ENCODE measurements at regions not wholly inside any gene's neighbourhood (a gene's known extent, or its start where the extent isn't known, plus 50 kb on each side); places are given as distances from the start of the nearest gene placed in this dataset.
"Not testable (repeated sequence)": the region's sequence is repeated elsewhere in the genome, so short reads cannot be mapped to it uniquely, and the experiment has no call there.

DNA sequence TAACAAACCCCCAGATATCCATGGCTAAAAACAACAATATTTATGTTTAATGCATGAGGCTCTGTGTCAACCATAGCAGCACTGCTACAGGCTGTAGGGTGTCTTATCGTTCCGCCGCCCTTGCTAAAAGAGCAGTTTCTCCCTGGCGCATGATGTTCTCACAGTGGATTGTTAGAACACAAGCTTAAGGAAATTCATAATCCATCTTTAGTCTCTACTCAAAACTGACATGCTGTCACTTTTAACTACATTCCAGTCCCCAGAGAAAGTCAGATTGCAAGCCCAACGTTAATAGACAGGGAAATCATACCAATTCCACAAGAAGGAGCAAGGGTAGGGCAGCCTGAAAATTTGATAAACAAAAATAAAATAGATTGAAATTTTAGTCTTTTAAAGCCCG, 1960.8 kb downstream of the PCDH7 start:
- no peak for DNase-seq

DNA sequence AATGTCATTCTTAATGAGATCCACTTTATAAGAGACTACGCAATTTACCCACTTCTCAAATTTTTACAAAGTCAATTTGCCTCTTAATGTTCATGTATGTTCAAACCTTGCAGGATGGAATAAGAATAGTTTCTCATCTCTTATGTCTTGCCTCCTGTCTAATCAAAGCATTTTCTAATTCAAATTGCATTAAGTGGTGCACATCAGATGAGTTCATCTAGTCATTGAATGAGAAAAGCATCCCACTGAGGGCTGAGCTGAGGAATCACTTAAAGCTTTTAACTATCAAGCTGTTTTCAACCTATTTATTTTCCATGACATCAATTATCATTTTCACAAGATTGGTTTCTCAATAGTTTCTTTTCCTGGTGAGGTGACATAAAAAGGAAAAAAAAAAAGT, 1964.0 kb downstream of the PCDH7 start:
- no peak for DNase-seq

DNA sequence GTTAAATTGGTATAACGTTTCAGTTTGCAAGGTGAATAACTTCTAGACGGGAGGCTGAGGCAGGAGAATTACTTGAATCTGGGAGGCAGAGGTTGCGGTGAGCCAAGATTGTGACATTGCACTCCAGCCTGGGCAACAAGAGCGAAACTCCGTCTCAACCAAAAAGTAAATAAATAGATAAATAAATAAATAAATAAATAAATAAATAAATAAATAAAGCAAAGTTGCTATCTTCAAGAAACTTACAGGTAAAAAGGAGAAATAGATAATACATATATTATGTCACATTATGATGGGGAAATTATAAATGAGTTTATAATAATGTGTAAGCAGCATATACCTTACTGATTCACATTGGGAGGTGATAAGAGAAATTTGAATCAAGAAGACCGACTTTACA, 1966.0 kb downstream of the PCDH7 start:
- DNase-seq: no peak

DNA sequence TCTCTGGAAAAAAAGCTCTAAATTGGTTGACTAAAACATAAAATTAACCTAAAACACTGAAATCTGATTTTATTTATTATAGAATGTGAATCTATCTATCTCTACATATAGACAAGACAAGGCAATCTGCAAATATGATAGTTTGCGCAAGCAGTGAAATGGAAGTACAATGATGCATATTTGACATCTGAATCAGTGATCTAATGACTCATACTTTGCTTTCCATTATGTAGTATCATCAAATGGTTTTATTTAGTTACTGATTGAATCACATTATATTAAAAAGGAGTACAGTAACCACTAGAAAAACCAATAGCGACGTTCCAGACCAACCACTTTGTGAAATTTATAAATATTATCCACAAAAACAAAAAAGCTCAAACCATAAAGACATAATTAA, 1969.3 kb downstream of the PCDH7 start:
- DNase-seq: no peak

DNA sequence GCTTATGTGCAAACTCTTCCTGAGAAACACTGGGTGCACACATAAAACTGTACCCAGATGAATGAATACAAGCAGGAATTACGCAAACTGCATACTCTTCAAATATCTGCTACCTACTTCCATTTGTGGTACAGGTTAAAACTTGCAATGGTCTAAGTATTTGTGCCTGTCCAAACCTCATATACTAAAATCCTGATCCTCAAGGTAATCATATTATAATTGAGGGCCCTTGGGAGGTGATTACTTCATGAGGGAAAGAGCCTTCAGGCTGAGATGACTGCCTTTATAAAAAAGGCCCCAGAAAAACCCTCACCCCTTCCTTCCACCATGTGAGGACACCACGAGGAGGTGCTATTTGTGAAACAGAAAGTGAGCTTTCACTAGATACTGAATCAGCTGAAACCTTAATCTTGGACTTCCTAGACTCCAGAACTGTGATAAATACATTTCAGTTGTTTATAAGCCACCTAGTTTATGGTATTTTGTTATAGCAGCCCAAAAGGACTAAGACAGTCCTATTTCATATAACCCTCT, 1977.2 kb downstream of the PCDH7 start:
- DNase-seq: no peak

DNA sequence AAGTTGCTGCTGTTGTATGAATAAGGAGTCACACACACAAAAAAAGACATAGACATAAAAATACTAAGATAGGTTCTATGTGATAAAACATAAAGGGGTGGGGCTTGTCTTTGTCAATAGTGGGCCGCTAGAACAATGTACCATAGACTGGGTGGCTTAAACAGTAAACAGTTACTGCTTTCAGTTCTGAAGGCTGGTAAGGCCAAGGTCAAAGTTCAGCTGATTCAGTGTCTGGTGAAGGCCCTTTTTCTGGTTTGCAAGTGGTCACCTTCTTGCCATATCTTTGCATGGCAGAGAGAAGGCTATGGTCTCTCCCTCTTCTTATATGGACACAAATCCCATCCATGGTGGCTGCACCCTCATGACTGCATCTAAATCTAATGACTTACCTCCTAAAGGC, 1980.7 kb downstream of the PCDH7 start:
- DNase-seq: no peak

DNA sequence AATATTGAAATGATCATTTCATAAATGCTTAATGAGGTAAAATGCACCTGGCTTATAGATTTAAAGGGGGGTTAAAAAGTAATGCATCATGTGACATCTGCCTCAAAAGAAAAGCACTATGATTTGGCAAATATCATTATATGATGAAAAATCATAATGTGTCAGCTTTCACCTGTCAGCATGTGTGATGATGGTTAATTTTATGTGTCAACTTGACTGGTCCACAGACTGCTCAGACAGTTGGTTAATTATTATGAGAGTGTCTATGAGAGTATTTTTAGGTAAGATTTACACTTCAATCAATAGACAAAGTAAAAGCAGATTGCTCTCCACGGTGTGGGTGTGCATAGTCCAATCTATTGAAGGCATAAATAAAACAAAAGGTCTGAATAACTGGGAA, 1986.7 kb downstream of the PCDH7 start:
- no peak for DNase-seq

DNA sequence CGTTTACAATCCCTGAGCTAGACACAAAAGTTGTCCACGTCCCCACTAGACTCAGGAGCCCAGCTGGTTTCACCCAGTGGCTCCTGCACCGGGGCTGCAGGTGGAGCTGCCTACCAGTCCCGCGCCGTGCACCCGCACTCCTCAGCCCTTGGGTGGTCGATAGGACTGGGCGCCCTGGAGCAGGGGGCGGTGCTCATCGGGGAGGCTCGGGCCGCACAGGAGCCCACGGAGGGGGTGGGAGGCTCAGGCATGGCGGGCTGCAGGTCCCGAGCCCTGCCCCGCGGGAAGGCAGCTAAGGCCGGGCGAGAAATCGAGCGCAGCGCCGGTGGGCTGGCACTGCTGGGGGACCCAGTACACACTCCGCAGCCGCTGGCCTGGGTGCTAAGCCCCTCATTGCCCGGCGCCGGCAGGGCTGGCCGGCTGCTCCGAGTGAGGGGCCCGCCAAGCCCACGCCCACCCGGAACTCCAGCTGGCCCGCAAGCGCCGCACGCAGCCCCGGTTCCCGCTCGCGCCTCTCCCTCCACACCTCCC, 1996.0 kb downstream of the PCDH7 start:
- not testable (repeated sequence) for DNase-seq

DNA sequence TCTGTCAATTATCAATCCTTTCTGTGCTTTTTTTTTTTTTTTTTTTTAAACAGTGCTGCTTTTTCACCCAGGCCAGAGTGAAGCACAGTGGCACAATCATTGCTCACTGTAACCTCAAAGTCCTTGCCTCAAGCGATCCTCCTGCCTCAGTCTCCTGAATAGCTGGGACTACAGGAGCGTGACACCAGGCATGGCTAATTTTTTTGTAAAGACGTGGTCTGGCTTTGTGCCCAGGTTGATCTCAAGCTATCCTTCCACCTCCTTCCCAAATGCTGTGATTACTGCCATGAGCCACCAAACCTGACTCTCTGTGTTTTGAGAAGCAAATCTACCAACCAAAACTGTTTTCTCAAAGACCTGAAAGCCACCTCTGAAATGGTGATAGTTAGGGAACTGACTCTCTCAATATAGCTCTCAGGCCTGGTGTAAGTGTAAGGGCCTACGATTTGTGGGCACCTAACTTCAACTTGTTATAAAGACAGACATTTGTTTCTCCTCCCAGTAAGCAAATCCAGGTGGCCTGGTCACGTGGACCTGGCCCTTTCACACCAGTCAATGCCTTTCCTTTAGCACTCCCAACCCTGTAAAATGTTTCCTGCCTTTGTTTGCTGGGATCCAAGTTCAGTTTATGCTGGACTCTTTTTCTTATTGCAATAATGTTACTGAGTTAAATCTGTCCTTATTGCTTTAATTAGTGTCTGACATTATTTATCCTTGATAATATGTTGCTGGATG, 2015.9 kb downstream of the PCDH7 start:
- DNase-seq: no peak

DNA sequence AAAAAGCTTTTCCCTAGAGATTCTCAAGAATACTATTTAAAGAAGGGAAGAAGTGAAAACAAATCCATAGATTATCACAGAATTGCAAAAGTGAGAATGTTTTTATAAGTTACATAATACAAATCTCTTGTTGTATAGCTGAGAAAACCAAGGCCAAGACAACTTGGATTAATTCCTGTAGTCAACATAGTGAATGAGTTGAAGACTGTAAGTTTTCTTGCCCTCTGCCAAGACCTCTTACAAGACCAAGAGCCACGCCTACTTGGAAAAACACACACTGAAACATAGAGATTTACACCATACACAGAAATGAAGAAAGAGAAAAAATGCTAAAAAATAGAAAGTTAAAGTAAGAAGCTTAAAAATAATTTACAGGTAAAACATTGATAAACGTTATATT, 2024.0 kb downstream of the PCDH7 start:
- DNase-seq: no peak

DNA sequence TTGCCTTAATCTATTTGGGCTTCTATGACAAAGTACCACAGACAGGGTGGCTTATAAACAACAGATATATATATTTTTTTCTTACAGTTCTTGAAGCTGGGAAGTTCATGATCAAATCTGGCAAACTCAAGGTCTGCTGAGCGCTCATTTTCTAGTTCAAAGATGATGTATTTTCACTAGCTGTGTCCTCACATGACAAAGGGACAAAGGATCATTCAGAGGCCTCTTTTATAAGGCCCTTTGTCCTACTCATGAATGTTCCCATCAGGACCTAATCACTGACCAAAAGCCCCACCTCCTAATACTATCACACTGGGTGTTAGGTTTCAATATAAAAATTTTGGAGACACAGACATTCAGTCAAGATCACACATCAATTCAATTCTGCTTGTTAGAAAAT, 2025.2 kb downstream of the PCDH7 start:
- no peak for DNase-seq

DNA sequence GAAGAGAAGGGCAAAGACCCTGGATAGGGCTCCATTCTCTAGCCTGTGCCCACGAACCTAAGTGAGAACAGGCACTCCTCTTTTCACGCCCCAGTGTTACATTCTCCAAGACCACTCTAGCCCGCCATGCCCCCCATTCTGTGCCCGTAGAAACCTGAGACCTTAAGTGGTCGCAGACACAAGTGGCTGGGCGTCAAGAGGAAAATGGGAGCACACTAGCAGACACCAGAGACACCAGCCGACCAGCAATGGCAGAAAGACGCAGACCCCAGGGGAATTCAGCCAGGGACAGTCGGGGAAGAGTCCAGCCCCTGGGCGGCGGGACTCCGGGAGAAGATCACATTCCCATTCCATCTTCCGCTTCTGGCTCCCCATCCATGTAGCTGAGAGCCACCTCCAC, 2027.9 kb downstream of the PCDH7 start:
- no peak for DNase-seq

DNA sequence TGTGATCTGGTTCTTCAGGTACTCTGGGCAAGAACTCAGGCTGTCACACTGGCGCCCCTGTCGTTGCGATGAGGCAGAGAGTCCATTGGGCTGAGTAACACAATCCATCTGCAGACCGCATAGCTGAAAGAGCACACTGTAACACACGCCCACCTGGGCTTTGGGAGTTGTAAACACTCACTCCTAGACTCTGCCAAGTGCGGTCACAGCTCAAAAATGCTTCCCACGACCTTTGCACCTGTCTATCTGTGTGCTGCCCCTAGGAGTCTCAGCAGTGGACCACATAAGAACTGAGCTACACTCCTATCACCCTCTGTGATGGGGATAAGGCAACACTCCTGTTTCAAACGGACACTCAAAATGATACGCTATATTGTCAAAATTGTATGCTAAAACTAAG, 2028.3 kb downstream of the PCDH7 start:
- DNase-seq: no peak

DNA sequence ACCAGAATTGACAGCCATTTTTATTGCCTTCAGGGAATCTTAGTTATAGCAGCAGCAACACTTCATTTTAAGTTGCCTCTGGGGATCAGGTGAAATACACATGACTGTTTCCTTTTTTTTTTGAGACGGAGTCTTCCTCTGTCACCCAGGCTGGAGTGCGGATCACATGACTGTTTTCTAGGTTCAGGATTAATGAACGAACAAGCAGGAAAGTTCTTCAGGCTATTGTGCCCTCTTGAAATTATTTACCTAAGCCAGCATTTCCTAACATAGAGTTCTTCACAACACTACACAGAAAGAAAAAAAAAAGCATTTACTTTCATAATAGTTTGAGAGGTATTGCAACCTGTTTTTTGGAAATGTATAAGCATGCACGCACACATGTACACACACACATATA, 2032.8 kb downstream of the PCDH7 start:
- no peak for DNase-seq

DNA sequence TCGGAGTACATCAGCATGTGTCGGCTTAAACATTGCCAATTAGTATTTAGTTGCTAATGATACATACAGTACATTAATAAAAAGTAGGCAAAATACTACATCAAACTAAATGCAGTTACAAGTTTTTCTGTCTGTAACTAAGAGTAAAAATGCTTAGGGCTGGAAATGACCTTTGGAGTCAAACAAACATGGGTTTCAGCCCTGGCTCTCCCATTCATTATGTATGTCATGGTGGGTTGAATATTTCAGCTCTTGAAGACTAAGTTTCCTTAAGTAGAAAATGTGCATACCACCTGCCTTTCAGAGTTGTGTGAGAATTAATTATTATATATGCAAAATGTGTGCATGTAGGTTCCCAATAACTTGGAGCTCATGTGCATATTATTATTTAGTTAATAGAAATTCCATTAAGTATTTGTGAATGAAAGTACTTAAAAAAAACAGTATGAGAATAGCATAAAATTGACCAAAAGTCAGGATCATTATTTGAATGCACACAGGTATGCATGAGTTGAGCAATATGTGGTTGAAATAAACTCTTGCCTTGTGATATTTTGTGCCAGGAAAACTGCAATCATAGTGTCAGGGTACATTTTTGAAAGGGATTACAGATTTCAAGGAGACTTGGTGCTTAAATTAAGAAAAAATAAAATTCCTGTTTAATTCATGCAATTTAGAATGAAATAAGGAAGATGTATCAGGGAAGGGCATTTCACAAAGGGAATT, 2048.7 kb downstream of the PCDH7 start:
- no peak for DNase-seq

DNA sequence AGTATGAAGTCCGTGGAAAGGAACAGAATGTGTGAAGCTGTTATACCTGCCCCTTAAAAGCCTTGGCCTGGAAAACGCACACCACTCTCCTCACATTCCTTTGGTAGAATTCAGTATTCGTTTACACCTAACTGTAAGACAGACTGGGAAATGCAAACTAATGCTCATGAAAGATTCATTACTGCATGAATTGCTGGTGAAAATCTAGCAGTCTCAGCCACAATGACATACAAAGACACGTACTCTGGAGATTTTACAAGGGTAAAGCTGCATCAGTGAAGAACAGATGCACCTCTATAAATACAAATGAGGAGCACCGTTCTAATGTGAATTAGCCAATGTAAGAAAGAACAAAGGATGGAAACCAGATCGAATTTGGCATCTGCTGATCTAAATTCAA, 2051.3 kb downstream of the PCDH7 start:
- peak; percentile 3 for DNase-seq

DNA sequence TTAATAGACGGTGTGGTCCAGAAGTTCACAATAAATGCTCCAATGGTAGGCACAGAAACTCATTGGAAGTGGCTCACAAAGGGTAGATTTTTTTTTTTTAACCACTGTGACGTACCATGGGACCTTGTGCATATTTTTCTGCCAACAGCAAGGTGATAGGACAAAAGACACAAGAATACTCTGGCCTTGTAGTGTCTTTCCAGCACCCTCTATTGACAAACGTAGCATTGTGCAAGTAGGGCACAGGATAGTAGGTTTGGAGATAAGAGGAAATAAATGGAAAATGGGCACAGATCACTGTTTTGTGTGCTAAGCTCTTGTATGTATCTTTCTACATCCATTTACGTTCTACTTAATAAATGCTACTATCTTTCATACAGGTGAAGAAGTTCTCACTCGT, 2054.9 kb downstream of the PCDH7 start:
- DNase-seq: no peak

DNA sequence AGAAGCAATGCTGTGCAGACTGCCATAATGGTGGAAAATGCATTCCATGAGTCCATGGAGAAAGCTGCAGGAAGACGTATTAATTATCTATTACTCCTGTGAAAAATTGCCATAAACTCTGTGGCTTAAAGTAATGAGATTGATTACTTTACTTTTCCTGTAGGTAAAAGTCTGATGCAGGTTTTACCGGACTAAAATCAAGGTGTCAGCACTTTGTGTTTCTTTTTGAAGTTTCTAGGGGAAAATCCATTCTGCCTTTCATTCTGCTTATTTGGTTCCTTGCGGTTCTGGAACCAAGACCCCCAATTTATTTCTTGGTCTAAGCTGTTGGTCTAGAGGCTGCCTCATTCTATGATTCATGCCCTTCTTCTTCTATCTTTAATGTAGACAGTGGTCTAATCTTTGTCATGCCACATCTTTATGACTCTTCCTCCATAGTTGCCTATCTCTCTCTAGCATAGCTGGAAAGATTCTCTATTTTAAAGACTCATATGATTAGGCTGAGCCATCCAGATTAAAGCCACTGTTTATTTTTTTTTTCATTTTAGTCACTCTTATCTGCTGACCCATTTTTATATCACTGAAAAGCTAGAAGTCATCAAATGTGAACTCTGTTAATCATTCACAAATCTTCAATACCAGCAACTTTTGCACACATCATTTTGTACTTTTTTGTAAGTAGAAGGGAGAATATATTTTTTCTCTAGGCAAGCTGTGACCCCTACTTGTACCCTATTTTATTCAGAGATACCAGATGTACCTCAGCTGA, 2056.4 kb downstream of the PCDH7 start:
- DNase-seq: no peak

DNA sequence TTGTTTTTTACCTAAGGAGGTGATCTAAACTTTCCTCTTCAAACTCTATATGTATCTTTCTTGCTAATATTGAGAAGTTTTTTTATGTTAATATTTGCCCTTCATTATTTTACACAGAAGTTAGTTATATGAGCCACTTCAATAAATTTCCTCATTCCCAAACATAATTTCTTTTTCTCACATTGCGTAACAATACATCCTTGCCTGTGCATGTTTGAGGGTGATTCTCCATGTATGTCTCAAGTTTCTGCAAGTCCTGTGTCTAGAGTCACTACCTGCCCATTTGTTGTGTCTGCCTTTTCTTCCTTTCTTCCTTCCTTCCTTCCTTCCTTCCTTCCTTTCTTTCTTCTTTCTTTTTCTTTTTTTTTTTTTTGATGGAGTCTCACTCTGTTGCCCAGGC, 2057.9 kb downstream of the PCDH7 start:
- no peak for DNase-seq

DNA sequence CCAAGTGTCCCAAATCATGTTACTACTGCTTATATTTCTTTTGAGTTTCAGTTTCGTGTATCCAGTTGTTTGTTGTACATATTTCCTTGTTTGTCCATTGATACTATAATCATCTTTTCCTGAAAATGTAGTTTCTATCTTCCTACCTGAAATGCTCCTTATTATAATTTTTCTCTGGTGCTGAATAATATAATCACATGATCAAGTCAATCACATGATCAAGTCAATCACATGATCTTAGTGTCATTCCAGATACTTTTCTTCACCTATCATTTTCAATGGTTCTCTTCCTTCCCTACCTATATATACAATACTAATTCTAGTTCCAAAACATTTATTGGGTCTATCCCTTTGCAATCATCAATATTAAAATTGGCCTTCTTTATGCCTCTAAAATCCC, 2058.8 kb downstream of the PCDH7 start:
- no peak for DNase-seq

DNA sequence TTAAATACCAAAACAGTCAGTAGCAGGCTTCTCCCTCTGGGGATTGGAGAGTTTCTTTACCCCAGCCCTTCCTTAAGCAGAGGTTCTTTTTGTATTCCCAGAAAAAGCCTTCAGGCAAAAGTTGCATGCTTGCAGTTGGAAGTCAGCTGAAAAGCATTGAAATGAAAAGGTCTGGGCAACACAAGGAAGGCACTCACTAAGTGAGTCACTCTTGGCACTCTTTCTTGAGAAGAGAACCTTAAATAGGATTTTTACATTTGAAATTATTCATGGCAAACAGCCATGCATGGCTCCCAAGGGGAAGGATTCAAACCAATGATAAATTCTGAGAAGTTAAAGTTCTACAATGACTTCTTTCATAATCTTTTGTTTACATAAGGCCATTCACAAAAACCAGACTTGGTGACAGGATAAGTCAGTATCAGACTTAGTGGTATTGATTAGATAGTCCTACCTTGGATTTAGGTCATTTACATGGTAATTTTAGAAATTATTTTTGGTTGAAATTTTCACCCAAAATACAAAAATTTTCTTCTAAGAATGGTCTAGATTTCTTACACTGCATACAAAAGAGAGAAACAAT, 2068.9 kb downstream of the PCDH7 start:
- DNase-seq: no peak

DNA sequence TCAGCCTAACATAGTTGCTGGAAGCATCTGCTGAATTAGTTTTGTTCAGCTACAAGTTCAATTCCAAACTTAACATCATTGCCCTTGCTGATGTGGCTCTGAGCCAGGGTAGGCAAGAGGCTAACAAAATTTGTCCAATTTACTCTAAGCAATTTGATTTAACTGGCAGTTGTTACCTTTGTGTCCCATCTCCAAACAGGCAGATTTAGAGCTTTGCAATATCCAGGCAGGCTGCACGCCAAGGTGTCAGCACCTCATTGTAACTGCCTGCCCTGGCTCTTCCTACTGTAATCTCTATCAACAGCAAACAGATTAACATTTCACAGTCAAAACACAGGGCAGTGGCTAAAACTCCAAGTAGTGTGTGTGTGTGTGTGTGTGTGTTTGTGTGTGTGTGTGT, 2070.6 kb downstream of the PCDH7 start:
- no peak for DNase-seq
